Stimulated activated CD8-positive, alpha-beta memory T cell treated with anti-CD3 and anti-CD28 coated beads, Interleukin-15, amount 100 ng/mL, for 24 hours (primary cell): ENCODE measurements at regions not wholly inside any gene's neighbourhood (a gene's known extent, or its start where the extent isn't known, plus 50 kb on each side); places are given as distances from the start of the nearest gene placed in this dataset.
"Not testable (repeated sequence)": the region's sequence is repeated elsewhere in the genome, so short reads cannot be mapped to it uniquely, and the experiment has no call there.

Source experiments
- DNase-seq: peaks from one replicate; pipeline ENCODE4 v3.0.0-alpha.2; 2020; ENCODE audit warnings: low read depth

DNA sequence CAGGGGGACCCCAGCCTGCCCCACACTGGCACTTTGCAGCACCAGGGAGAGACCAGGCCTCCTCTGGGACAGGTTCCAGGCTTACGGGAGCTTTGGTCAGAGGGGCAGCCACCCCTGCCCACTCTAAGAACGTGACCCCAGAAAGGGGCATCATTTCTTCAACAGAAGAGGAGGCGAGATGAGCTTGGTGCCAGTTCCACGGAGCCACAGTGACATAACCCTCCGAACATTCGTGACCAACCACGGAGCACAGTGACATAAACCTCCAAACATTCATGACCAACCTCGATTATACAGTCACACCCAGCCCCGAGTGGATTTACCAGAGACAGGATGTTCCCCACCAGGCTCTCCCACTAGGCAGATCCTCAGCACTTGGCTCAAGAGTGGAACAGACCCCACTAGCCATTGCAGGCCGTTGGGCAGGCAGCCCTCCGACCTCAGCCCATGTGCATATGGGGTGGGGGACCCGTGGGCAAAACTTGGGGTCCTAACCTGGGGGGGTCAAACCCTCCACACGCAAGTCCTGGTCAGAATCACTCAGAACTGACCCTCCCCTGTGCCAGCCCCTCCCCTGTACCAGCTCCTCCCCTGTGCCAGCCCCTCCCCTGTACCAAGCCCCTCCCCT is 112.9 kb downstream of the METRNL start:
- no peak for DNase-seq

DNA sequence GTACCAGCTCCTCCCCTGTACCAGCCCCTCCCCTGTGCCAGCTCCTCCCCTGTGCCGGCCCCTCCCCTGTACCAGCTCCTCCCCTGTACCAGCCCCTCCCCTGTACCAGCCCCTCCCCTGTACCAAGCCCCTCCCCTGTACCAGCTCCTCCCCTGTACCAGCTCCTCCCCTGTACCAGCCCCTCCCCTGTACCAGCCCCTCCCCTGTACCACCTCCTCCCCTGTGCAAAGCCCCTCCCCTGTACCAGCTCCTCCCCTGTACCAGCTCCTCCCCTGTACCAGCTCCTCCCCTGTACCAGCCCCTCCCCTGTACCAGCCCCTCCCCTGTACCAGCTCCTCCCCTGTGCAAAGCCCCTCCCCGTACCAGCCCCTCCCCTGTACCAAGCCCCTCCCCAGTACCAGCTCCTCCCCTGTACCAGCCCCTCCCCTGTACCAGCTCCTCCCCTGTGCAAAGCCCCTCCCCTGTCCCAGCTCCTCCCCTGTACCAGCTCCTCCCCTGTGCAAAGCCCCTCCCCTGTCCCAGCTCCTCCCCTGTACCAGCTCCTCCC is 113.5 kb downstream of the METRNL start:
- not testable (repeated sequence) for DNase-seq

GRCh38 chr17:83193336-83194185 is 114.2 kb downstream of the METRNL start:
- DNase-seq: no peak

- DNase-seq: no peak
Observed at GRCh38 chr17:83194186-83194561, 114.8 kb downstream of the METRNL start.

- no peak for DNase-seq
Observed at GRCh38 chr17:83194761-83195329, 115.4 kb downstream of the METRNL start.

GRCh38 chr17:83195330-83196023 is 116.1 kb downstream of the METRNL start:
- no peak for DNase-seq

GRCh38 chr17:83196024-83196365 is 116.6 kb downstream of the METRNL start:
- DNase-seq: no peak

- no peak for DNase-seq
Observed at GRCh38 chr17:83196366-83196765, 117.0 kb downstream of the METRNL start.

DNA sequence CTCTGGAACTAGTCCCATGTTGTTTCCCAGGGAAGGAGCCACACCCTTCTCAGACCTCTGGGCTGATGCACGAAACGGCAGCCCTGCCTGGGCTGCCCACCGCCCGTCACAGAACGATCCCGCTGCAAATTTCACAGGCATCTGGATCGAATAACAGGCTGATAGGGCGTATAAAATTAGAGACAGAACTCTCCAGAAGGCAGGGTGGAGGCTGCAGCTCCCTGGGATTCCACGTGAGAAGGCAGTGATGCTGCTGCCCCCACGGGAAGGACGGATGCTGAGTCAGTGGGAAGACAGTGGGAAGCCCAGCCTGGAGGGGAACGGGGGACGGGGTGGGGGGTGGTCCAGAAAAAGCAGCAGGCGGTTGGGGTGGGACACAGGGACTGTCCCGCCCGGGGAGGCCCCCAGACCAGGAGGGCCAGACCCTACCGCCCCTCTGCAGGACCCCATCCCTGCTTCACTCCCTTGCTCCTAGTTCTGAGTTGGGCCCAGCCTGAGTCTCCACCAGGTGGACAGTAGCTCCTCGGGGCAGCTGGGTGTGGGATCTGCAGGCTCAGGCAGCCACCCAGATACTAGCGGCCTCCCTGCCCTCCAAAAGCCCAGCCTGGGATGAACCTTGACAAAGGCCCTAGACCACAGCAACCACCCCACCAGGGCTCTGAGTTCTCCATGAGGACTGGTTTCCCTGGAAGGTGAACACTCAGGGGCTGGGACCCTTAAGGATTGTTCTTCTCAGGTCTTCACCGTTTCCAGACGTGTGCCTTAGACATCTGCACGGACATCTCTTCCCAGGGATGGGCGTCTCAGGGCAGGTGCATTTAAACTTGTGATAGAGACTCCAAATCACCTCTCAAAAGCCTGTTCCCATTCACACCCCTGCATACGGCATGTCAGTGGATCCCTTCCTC is 117.8 kb downstream of the METRNL start:
- no peak for DNase-seq

- no peak for DNase-seq
Observed at GRCh38 chr17:83198366-83199341, 119.2 kb downstream of the METRNL start.

GRCh38 chr17:83199500-83200201 is 120.2 kb downstream of the METRNL start:
- no peak for DNase-seq

GRCh38 chr17:83200231-83200699 is 120.9 kb downstream of the METRNL start:
- DNase-seq: peak; percentile 28

- no peak for DNase-seq
Observed at GRCh38 chr17:83200751-83201150, 121.3 kb downstream of the METRNL start.

GRCh38 chr17:83201206-83202001 is 122.0 kb downstream of the METRNL start:
- no peak for DNase-seq

DNA sequence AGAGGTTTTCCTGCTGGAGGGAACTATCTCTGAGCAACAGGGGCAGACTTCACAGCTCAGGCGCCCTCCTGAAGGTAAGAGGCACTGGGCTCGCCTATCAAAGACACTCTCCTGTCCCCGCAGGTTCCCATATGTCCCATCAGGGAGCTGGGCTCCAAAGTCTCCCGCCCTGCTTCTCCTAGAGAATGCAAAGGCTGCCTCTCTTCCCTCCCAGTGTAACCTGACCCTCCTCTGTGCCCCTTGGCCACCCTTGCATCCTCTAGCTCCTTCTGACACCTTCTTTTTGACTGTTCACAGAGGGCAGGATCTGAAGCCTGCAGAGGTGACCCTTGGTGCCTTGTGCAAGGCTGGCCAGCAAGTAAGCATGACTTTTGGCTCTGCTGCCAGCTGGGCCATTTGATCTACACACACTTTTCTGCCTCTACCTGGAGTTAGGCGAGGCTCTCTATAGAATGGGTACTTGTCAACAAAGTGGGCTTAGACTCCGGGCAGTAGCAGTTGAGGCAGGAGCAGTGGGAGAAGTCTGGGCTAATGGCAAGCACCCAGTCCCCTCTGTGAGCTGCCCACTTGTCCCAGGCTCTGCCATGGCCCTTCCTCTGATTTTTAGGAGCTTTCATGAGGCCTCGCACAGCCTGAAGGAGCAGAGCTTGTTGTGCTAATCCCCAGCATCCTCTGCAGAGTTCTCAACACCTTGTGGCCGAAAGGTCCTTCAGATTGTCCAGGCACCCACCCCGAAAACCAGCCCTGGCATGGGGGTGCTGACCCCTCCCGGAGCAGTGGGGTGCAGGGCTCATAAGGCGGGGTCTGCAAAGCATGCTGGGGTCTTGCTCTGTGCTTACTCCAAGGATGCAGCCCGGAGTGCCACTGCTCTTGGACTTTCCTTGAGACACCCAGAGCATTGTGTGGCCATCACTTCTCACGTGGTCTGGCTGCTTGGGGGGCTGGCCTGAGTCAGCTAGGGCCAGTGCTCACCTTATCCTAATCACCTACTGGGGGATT is 122.9 kb downstream of the METRNL start:
- no peak for DNase-seq

- no peak for DNase-seq
Observed at GRCh38 chr17:83203073-83203471, 123.7 kb downstream of the METRNL start.

- no peak for DNase-seq
Observed at GRCh38 chr17:83203472-83204221, 124.2 kb downstream of the METRNL start.
